ENCODE measurements at regions not wholly inside any gene's neighbourhood (a gene's known extent, or its start where the extent isn't known, plus 50 kb on each side); places are given as distances from the start of the nearest gene placed in this dataset.

GRCh38 chr19:28636706-28637105 lies 576.2 kb downstream of the UQCRFS1 start:
- Mint-ChIP-seq H3K27ac (no peak overlapping the region), H3K4me1 (peaks cover 8% of the 10 kb centered on the region), H3K27me3 (ENCODE audit: low read depth) (no peaks in the 10 kb centered on the region), H3K4me3 (no peak overlapping the region), H3K9me3 (no peaks in the 10 kb centered on the region), H3K36me3 (peaks cover 8% of the 10 kb centered on the region)
- ChIA-PET POLR2A (no interaction called here), CTCF (interaction anchor here (0.7 to 1.0 kb wide), 2 partner anchors 154 to 242 kb away, joined by 3 to 4 read pairs; no protein-coding TSS in a partner anchor)
- no peak for TF ChIP-seq IRF2 (CRISPR knock-in tag; IDR thresholded peaks at IDR 0.05; ENCODE audit: borderline replicate concordance, low read depth)
- no peak for TF ChIP-seq PRRX2 (CRISPR knock-in tag; IDR thresholded peaks at IDR 0.05)
- no peak for TF ChIP-seq ZNF232 (CRISPR knock-in tag; IDR thresholded peaks at IDR 0.05)
- no peak for TF ChIP-seq IRF1 (CRISPR knock-in tag; IDR thresholded peaks at IDR 0.05)
- TF ChIP-seq TP53 (CRISPR knock-in tag; IDR thresholded peaks at IDR 0.05), result no peak
- no peak for TF ChIP-seq AFF4 (CRISPR knock-in tag; IDR thresholded peaks at IDR 0.05; ENCODE audit: borderline replicate concordance)
- DNase-seq (ENCODE audit: low spot score) (no peak), ATAC-seq (no peak)

- TF ChIP-seq E2F1 (CRISPR knock-in tag; IDR thresholded peaks at IDR 0.05) (no peak), FOXJ3 (CRISPR knock-in tag; IDR thresholded peaks at IDR 0.05; ENCODE audit: borderline replicate concordance) (no peak), ZNF423 (CRISPR knock-in tag; IDR thresholded peaks at IDR 0.05) (no peak), ZNF416 (CRISPR knock-in tag; IDR thresholded peaks at IDR 0.05) (no peak), RORB (CRISPR knock-in tag; IDR thresholded peaks at IDR 0.05) (no peak), RELA (CRISPR knock-in tag; IDR thresholded peaks at IDR 0.05; ENCODE audit: borderline replicate concordance) (no peak), ETV6 (CRISPR knock-in tag; IDR thresholded peaks at IDR 0.05) (no peak), ATF3 (CRISPR knock-in tag; conservative IDR thresholded peaks at IDR 0.05) (no peak), ZNF232 (CRISPR knock-in tag; IDR thresholded peaks at IDR 0.05) (no peak), USF1 (CRISPR knock-in tag; IDR thresholded peaks at IDR 0.05) (no peak), NR2C2 (CRISPR knock-in tag; IDR thresholded peaks at IDR 0.05) (no peak), E2F4 (CRISPR knock-in tag; IDR thresholded peaks at IDR 0.05; ENCODE audit: borderline replicate concordance, low read depth) (no peak), HMGA2 (CRISPR knock-in tag; IDR thresholded peaks at IDR 0.05) (no peak)
- CTCF ChIA-PET, result interaction anchor here (0.7 kb wide), 1 partner anchor 243 kb away, joined by 4 read pairs; no protein-coding TSS in a partner anchor
- Mint-ChIP-seq H3K27ac (no peak overlapping the region), H3K4me1 (peaks cover 8% of the 10 kb centered on the region), H3K36me3 (peaks cover 5% of the 10 kb centered on the region), H3K4me3 (no peak overlapping the region), H3K27me3 (ENCODE audit: low read depth) (no peaks in the 10 kb centered on the region), H3K9me3 (no peaks in the 10 kb centered on the region)
- DNase-seq (ENCODE audit: low spot score) (no peak), ATAC-seq (no peak)
- POLR2A ChIA-PET, result no interaction called here
Measured at GRCh38 chr19:28636016-28636629, 576.8 kb downstream of the UQCRFS1 start.

Measured in WTC11 (cell line).